GM12891 (cell line): ENCODE measurements at regions not wholly inside any gene's neighbourhood (a gene's known extent, or its start where the extent isn't known, plus 50 kb on each side); places are given as distances from the start of the nearest gene placed in this dataset.

Experiments used
- POLR2A ChIP-seq: IDR thresholded peaks from 2 replicates; pipeline ENCODE4 v1.6.1; 2011; ENCODE audit warnings: low read depth, low read length, control low read depth
- POLR2AphosphoS5 ChIP-seq: IDR thresholded peaks from 2 replicates; pipeline ENCODE4 v1.6.1; 2011; ENCODE audit warnings: low read depth, low read length, control low read depth

GRCh38 chr1:61000327-61000726, 82.0 kb upstream of the NFIA start:
- TF ChIP-seq POLR2A, result no peak
- no peak for TF ChIP-seq POLR2AphosphoS5
